Fibroblast of lung (primary cell): ENCODE measurements at regions not wholly inside any gene's neighbourhood (a gene's known extent, or its start where the extent isn't known, plus 50 kb on each side); places are given as distances from the start of the nearest gene placed in this dataset.

ENCODE experiments used
- DNase-seq, 2 donors: peaks; one replicate each; pipeline versions ENCODE4 v3.0.0 to v3.0.0-alpha.2; 2010; ENCODE audit warnings: low read depth in 2 of 2
- H2AFZ ChIP-seq: 2 replicates; pipeline ENCODE4 v1.5.1; 2012; ENCODE audit warnings: low read length, control low read depth, inconsistent platforms
- H3K27ac ChIP-seq: 2 replicates; pipeline ENCODE4 v1.5.1; 2011; ENCODE audit warnings: low read length, control low read depth; ENCODE audit not compliant: insufficient read depth
- H3K27me3 ChIP-seq: 2 replicates; pipeline ENCODE4 v1.5.1; 2011; ENCODE audit warnings: mild to moderate bottlenecking, low read length; ENCODE audit not compliant: control insufficient read depth, insufficient read depth
- H3K36me3 ChIP-seq: 2 replicates; pipeline ENCODE4 v1.5.1; 2011; ENCODE audit warnings: low read length; ENCODE audit not compliant: control insufficient read depth, insufficient read depth
- H3K4me1 ChIP-seq: 2 replicates; pipeline ENCODE4 v1.5.1; 2011; ENCODE audit warnings: low read length; ENCODE audit not compliant: control insufficient read depth, insufficient read depth; ENCODE audit errors: extremely low read depth
- H3K4me2 ChIP-seq: 2 replicates; pipeline ENCODE4 v1.5.1; 2011; ENCODE audit warnings: low read length, control low read depth; ENCODE audit not compliant: insufficient read depth; ENCODE audit errors: extremely low read depth
- H3K4me3 ChIP-seq, 4 experiments: fragments of 200-600 bp in 1 of 4; sonication (generic) in 1 of 4; replicated peaks in 1 of 4; 2 replicates each; pipeline ENCODE4 v1.5.1; 2011 to 2016; ENCODE audit warnings: low read length in 4 of 4, low read depth in 3 of 4, mild to moderate bottlenecking in 3 of 4, control low read depth in 2 of 4, inconsistent platforms in 1 of 4, mixed read lengths in 1 of 4; ENCODE audit not compliant: insufficient read depth in 1 of 4; ENCODE audit errors: control extremely low read depth in 1 of 4
- H3K79me2 ChIP-seq: 2 replicates; pipeline ENCODE4 v1.5.1; 2012; ENCODE audit warnings: mild to moderate bottlenecking, low read length, inconsistent platforms; ENCODE audit not compliant: control insufficient read depth, insufficient read depth
- H3K9ac ChIP-seq: 2 replicates; pipeline ENCODE4 v1.5.1; 2011; ENCODE audit warnings: mild to moderate bottlenecking, low read length, control low read depth; ENCODE audit not compliant: insufficient read depth
- H3K9me3 ChIP-seq: 2 replicates; pipeline ENCODE4 v1.5.1; 2012; ENCODE audit warnings: low read depth, low read length; ENCODE audit not compliant: control insufficient read depth, insufficient read depth
- H4K20me1 ChIP-seq: 2 replicates; pipeline ENCODE4 v1.5.1; 2011; ENCODE audit warnings: low read length; ENCODE audit not compliant: control insufficient read depth, insufficient read depth; ENCODE audit errors: extremely low read depth
- CTCF ChIP-seq, 2 donors: IDR thresholded peaks in 1 of 2; conservative IDR thresholded peaks in 1 of 2; 1 replicate in 1 of 2; 2 replicates in 1 of 2; pipeline ENCODE4 v1.5.1; 2011 to 2012; ENCODE audit warnings: low read length in 2 of 2, control low read depth in 1 of 2, inconsistent platforms in 1 of 2, low read depth in 1 of 2, mild to moderate bottlenecking in 1 of 2
- EZH2 ChIP-seq: IDR thresholded peaks from 2 replicates; pipeline ENCODE4 v1.5.1; 2012; ENCODE audit warnings: low read length, control low read depth, mild to moderate bottlenecking; ENCODE audit errors: missing control alignments

- no peaks in the 10 kb centered on the region for H3K36me3 ChIP-seq
- no peak overlapping the region for H3K4me3 ChIP-seq
- H3K4me1 ChIP-seq, result no peaks in the 10 kb centered on the region
- H3K4me2 ChIP-seq, result no peak overlapping the region
- TF ChIP-seq EZH2 (no peak), CTCF (conservative IDR thresholded peaks at IDR 0.05 in 1 of 2, IDR thresholded peaks at IDR 0.05 in 1 of 2; ENCODE audit: low read depth in 1 of 2, low read length in 2 of 2) (no peak)
- H4K20me1 ChIP-seq, result no peaks in the 10 kb centered on the region
- H2AFZ ChIP-seq, result no peak overlapping the region
- H3K9me3 ChIP-seq, result no peaks in the 10 kb centered on the region
- no peaks in the 10 kb centered on the region for H3K27me3 ChIP-seq
- no peak overlapping the region for H3K27ac ChIP-seq
- H3K79me2 ChIP-seq, result no peaks in the 10 kb centered on the region
- DNase-seq, result no peak
- no peak overlapping the region for H3K9ac ChIP-seq
These were observed 338.1 kb upstream of the SFSWAP start for GRCh38 chr12:131372706-131373195.

- no peak for TF ChIP-seq CTCF (conservative IDR thresholded peaks at IDR 0.05 in 1 of 2, IDR thresholded peaks at IDR 0.05 in 1 of 2; ENCODE audit: low read depth in 1 of 2, low read length in 2 of 2)
- TF ChIP-seq EZH2, result no peak
- Histone ChIP-seq H3K4me1 (no peaks in the 10 kb centered on the region), H3K79me2 (no peaks in the 10 kb centered on the region), H3K4me2 (no peak overlapping the region), H3K27me3 (no peaks in the 10 kb centered on the region), H3K27ac (no peak overlapping the region), H3K4me3 (no peak overlapping the region), H2AFZ (no peak overlapping the region), H3K9ac (no peak overlapping the region), H3K9me3 (no peaks in the 10 kb centered on the region), H4K20me1 (no peaks in the 10 kb centered on the region), H3K36me3 (no peaks in the 10 kb centered on the region)
- DNase-seq, result no peak
These were observed 335.5 kb upstream of the SFSWAP start for GRCh38 chr12:131375261-131375971.

GRCh38 chr12:131375972-131376345, 334.9 kb upstream of the SFSWAP start:
- Histone ChIP-seq H3K27ac (no peak overlapping the region), H3K9me3 (no peaks in the 10 kb centered on the region), H3K4me2 (no peak overlapping the region), H3K27me3 (no peaks in the 10 kb centered on the region), H4K20me1 (no peaks in the 10 kb centered on the region), H3K36me3 (no peaks in the 10 kb centered on the region), H2AFZ (no peak overlapping the region), H3K4me3 (no peak overlapping the region), H3K9ac (no peak overlapping the region), H3K4me1 (no peaks in the 10 kb centered on the region), H3K79me2 (no peaks in the 10 kb centered on the region)
- DNase-seq, result no peak
- TF ChIP-seq EZH2, result no peak
- TF ChIP-seq CTCF (conservative IDR thresholded peaks at IDR 0.05 in 1 of 2, IDR thresholded peaks at IDR 0.05 in 1 of 2; ENCODE audit: low read depth in 1 of 2, low read length in 2 of 2), result no peak
